OCI-LY3 (cell line): ENCODE measurements at regions not wholly inside any gene's neighbourhood (a gene's known extent, or its start where the extent isn't known, plus 50 kb on each side); places are given as distances from the start of the nearest gene placed in this dataset.

Experiments
- H2AFZ ChIP-seq: fragments of 200-600, 300-600 bp; shearing (Covaris generic); 2 replicates; pipeline ENCODE4 v1.6.0; 2014; ENCODE audit warnings: antibody characterized with exemption, low read depth, low read length
- H3K27ac ChIP-seq: fragments of 200-600, 300-600 bp; sonication (generic); 2 replicates; pipeline ENCODE4 v1.5.1; 2014; ENCODE audit warnings: mild to moderate bottlenecking, low read length, moderate library complexity, mixed read lengths
- H3K27me3 ChIP-seq: fragments of 200-600, 300-600 bp; sonication (generic); 2 replicates; pipeline ENCODE4 v1.6.1; 2014; ENCODE audit warnings: low read depth, low read length, mixed read lengths
- H3K36me3 ChIP-seq: fragments of 200-600, 300-600 bp; sonication (generic); replicated peaks from 2 replicates; pipeline ENCODE3; 2014; ENCODE audit warnings: low read depth, low read length, mixed read lengths
- H3K4me1 ChIP-seq: fragments of 300-600, 200-600 bp; sonication (generic); 2 replicates; pipeline ENCODE4 v1.6.1; 2014; ENCODE audit warnings: low read length, mixed read lengths
- H3K4me2 ChIP-seq: fragments of 200-600, 300-600 bp; sonication (generic); 2 replicates; pipeline ENCODE4 v1.6.1; 2014; ENCODE audit warnings: low read length, mixed read lengths
- H3K4me3 ChIP-seq: fragments of 300-600, 200-600 bp; sonication (generic); 2 replicates; pipeline ENCODE4 v1.5.1; 2014; ENCODE audit warnings: antibody characterized with exemption, mild to moderate bottlenecking, low read length, moderate library complexity
- H3K79me2 ChIP-seq: fragments of 300-600, 200-600 bp; shearing (Covaris generic); 2 replicates; pipeline ENCODE4 v1.6.1; 2014; ENCODE audit warnings: mild to moderate bottlenecking, low read length, mixed read lengths
- H3K9ac ChIP-seq: fragments of 300-600, 200-600 bp; shearing (Covaris generic); 2 replicates; pipeline ENCODE4 v1.6.0; 2014; ENCODE audit warnings: mild to moderate bottlenecking, low read length, moderate library complexity
- H3K9me3 ChIP-seq: fragments of 200-600, 300-600 bp; shearing (Covaris generic); 2 replicates; pipeline ENCODE4 v1.6.1; 2014; ENCODE audit warnings: low read length, mixed read lengths; ENCODE audit not compliant: insufficient read depth
- H4K20me1 ChIP-seq: fragments of 200-600, 300-600 bp; sonication (generic); 2 replicates; pipeline ENCODE4 v1.6.1; 2016; ENCODE audit warnings: low read length, mixed read lengths; ENCODE audit not compliant: insufficient read depth
- CTCF ChIP-seq: fragments of 200-600, 300-600 bp; sonication (generic); IDR thresholded peaks from 2 replicates; pipeline ENCODE4 v1.5.1; 2014; ENCODE audit warnings: antibody characterized with exemption, low read length, low read depth
- EZH2phosphoT487 ChIP-seq: fragments of 200-600 bp; shearing (Covaris generic); IDR thresholded peaks from 2 replicates; pipeline ENCODE4 v1.6.1; 2018; ENCODE audit warnings: antibody characterized with exemption, mixed run types, low read depth

GRCh38 chr13:80250213-80250810 lies 90.6 kb downstream of the SPRY2 start:
- H3K27me3 ChIP-seq = no peaks in the 10 kb centered on the region
- H3K4me1 ChIP-seq = no peaks in the 10 kb centered on the region
- H2AFZ ChIP-seq = no peak overlapping the region
- TF ChIP-seq CTCF (no peak), EZH2phosphoT487 (no peak)
- H3K4me2 ChIP-seq = peak overlapping the region; percentile 19
- no peaks in the 10 kb centered on the region for H3K79me2 ChIP-seq
- H3K36me3 ChIP-seq = no peaks in the 10 kb centered on the region
- H3K4me3 ChIP-seq = no peak overlapping the region
- no peak overlapping the region for H3K27ac ChIP-seq
- H3K9ac ChIP-seq = no peak overlapping the region
- no peaks in the 10 kb centered on the region for H3K9me3 ChIP-seq
- no peaks in the 10 kb centered on the region for H4K20me1 ChIP-seq

- no peak overlapping the region for H2AFZ ChIP-seq
- no peak overlapping the region for H3K4me3 ChIP-seq
- H3K27me3 ChIP-seq = no peaks in the 10 kb centered on the region
- H3K27ac ChIP-seq = no peak overlapping the region
- no peaks in the 10 kb centered on the region for H3K4me1 ChIP-seq
- H4K20me1 ChIP-seq = no peaks in the 10 kb centered on the region
- no peaks in the 10 kb centered on the region for H3K36me3 ChIP-seq
- peak overlapping the region; percentile 19; the same call in 1 of the 2 replicates for H3K4me2 ChIP-seq
- no peak for TF ChIP-seq CTCF
- no peak for TF ChIP-seq EZH2phosphoT487
- H3K79me2 ChIP-seq = no peaks in the 10 kb centered on the region
- H3K9me3 ChIP-seq = no peaks in the 10 kb centered on the region
- no peak overlapping the region for H3K9ac ChIP-seq
These were observed 91.3 kb downstream of the SPRY2 start for GRCh38 chr13:80249516-80250212.

GRCh38 chr13:80245162-80245733 lies 95.7 kb downstream of the SPRY2 start:
- no peak overlapping the region for H3K9ac ChIP-seq
- no peaks in the 10 kb centered on the region for H3K79me2 ChIP-seq
- H3K4me1 ChIP-seq = peaks cover 5% of the 10 kb centered on the region; the same call in 1 of the 2 replicates
- no peak overlapping the region for H3K27ac ChIP-seq
- no peaks in the 10 kb centered on the region for H3K9me3 ChIP-seq
- H3K4me3 ChIP-seq = no peak overlapping the region
- H3K36me3 ChIP-seq = no peaks in the 10 kb centered on the region
- TF ChIP-seq CTCF (no peak), EZH2phosphoT487 (no peak)
- no peak overlapping the region for H3K4me2 ChIP-seq
- no peak overlapping the region for H2AFZ ChIP-seq
- H3K27me3 ChIP-seq = no peaks in the 10 kb centered on the region
- H4K20me1 ChIP-seq = no peaks in the 10 kb centered on the region

- TF ChIP-seq CTCF = no peak
- TF ChIP-seq EZH2phosphoT487 = no peak
- Histone ChIP-seq H4K20me1 (no peaks in the 10 kb centered on the region), H3K79me2 (no peaks in the 10 kb centered on the region)
These were observed 96.4 kb downstream of the SPRY2 start for GRCh38 chr13:80244574-80244973.

More at GRCh38 chr13:80244574-80244973, 96.4 kb downstream of the SPRY2 start:
- Histone ChIP-seq H3K9me3 (no peaks in the 10 kb centered on the region), H3K36me3 (no peaks in the 10 kb centered on the region), H3K27ac (no peak overlapping the region), H2AFZ (no peak overlapping the region), H3K27me3 (no peaks in the 10 kb centered on the region), H3K4me2 (no peak overlapping the region), H3K4me1 (peaks cover 5% of the 10 kb centered on the region; the same call in 1 of the 2 replicates), H3K9ac (no peak overlapping the region), H3K4me3 (no peak overlapping the region)
